Fibroblast of gingiva (primary cell): ENCODE measurements at regions not wholly inside any gene's neighbourhood (a gene's known extent, or its start where the extent isn't known, plus 50 kb on each side); places are given as distances from the start of the nearest gene placed in this dataset.

Experiments used
- DNase-seq: peaks from one replicate; pipeline ENCODE4 v3.0.0-alpha.2; 2011; ENCODE audit warnings: low read depth

GRCh38 chr11:116073854-116074837 lies 569.9 kb upstream of the CADM1 start:
- DNase-seq = no peak

GRCh38 chr11:116072601-116073410 lies 568.6 kb upstream of the CADM1 start:
- no peak for DNase-seq

GRCh38 chr11:116072133-116072532 lies 567.9 kb upstream of the CADM1 start:
- DNase-seq = no peak

- DNase-seq = no peak
Measured at GRCh38 chr11:116071241-116071640, 567.0 kb upstream of the CADM1 start.

- DNase-seq = no peak
Measured at GRCh38 chr11:116070520-116070919, 566.3 kb upstream of the CADM1 start.

- no peak for DNase-seq
Measured at GRCh38 chr11:116066777-116067176, 562.6 kb upstream of the CADM1 start.

- DNase-seq = no peak
Measured at GRCh38 chr11:116065986-116066385, 561.8 kb upstream of the CADM1 start.

GRCh38 chr11:116065191-116065895 lies 561.1 kb upstream of the CADM1 start:
- DNase-seq = no peak

GRCh38 chr11:116062490-116063171 lies 558.4 kb upstream of the CADM1 start:
- DNase-seq = no peak

GRCh38 chr11:116062129-116062489 lies 557.9 kb upstream of the CADM1 start:
- no peak for DNase-seq

- DNase-seq = no peak
Measured at GRCh38 chr11:116061322-116061721, 557.1 kb upstream of the CADM1 start.

GRCh38 chr11:116059919-116060318 lies 555.7 kb upstream of the CADM1 start:
- DNase-seq = no peak

GRCh38 chr11:116057000-116057399 lies 552.8 kb upstream of the CADM1 start:
- DNase-seq = no peak

- no peak for DNase-seq
Measured at GRCh38 chr11:116055064-116055463, 550.8 kb upstream of the CADM1 start.

GRCh38 chr11:116053548-116053919 lies 549.3 kb upstream of the CADM1 start:
- no peak for DNase-seq

GRCh38 chr11:116052603-116053547 lies 548.7 kb upstream of the CADM1 start:
- no peak for DNase-seq

- no peak for DNase-seq
Measured at GRCh38 chr11:116051494-116051893, 547.3 kb upstream of the CADM1 start.

GRCh38 chr11:116049383-116049782 lies 545.2 kb upstream of the CADM1 start:
- no peak for DNase-seq

- no peak for DNase-seq
Measured at GRCh38 chr11:116046127-116046526, 541.9 kb upstream of the CADM1 start.

GRCh38 chr11:116044941-116045340 lies 540.7 kb upstream of the CADM1 start:
- no peak for DNase-seq

- DNase-seq = no peak
Measured at GRCh38 chr11:116044520-116044919, 540.3 kb upstream of the CADM1 start.
